CD4-positive, alpha-beta memory T cell (primary cell): ENCODE measurements at regions not wholly inside any gene's neighbourhood (a gene's known extent, or its start where the extent isn't known, plus 50 kb on each side); places are given as distances from the start of the nearest gene placed in this dataset.

Source experiments
- CTCF ChIA-PET: fragments of 350-600 bp; sonication (Branson Sonifier 250); formaldehyde crosslinking; loops from one replicate; lab custom pipeline; 2021; ENCODE audit warnings: inconsistent platforms; ENCODE audit not compliant: partially characterized antibody; lab: Charles Lee
- POLR2A ChIA-PET: fragments of 350-600 bp; sonication (Branson Sonifier 250); formaldehyde crosslinking; loops from one replicate; lab custom pipeline; 2021; ENCODE audit not compliant: partially characterized antibody; lab: Charles Lee
- DNase-seq, 5 donors: peaks; one replicate each; pipeline versions ENCODE4 v3.0.0 to v3.0.0-alpha.2; 2020 to 2022; ENCODE audit warnings: mixed read lengths in 1 of 5
- H3K27ac ChIP-seq: one replicate; pipeline ENCODE4 v1.7.0; 2013; ENCODE audit warnings: low read depth, low read length
- H3K27me3 ChIP-seq: 2 replicates; pipeline ENCODE4 v1.7.0; 2013; ENCODE audit warnings: mild to moderate bottlenecking, low read length, moderate library complexity; ENCODE audit not compliant: insufficient read depth
- H3K36me3 ChIP-seq: 2 replicates; pipeline ENCODE4 v1.7.0; 2013; ENCODE audit warnings: mild to moderate bottlenecking, low read length, moderate library complexity; ENCODE audit not compliant: insufficient read depth
- H3K4me1 ChIP-seq: 2 replicates; pipeline ENCODE4 v1.7.0; 2013; ENCODE audit warnings: mild to moderate bottlenecking, low read length, moderate library complexity; ENCODE audit not compliant: insufficient read depth
- H3K4me3 ChIP-seq, 2 donors: one replicate each; pipeline ENCODE4 v1.7.0; 2013; ENCODE audit warnings: low read length in 2 of 2, mild to moderate bottlenecking in 1 of 2
- H3K9me3 ChIP-seq, 2 donors: one replicate each; pipeline ENCODE4 v1.7.0; 2013; ENCODE audit warnings: low read length in 2 of 2, control low read depth in 1 of 2; ENCODE audit not compliant: control insufficient read depth in 1 of 2
- H3K27ac Mint-ChIP-seq, 7 donors: one replicate each; pipeline ENCODE4 v1.8.0; 2020 to 2021; ENCODE audit warnings: mixed read lengths in 7 of 7, mild to moderate bottlenecking in 6 of 7, inconsistent platforms in 3 of 7, moderate library complexity in 3 of 7
- H3K27me3 Mint-ChIP-seq, 2 donors: one replicate each; pipeline ENCODE4 v1.8.0; 2020 to 2021; ENCODE audit warnings: mixed read lengths in 2 of 2
- H3K36me3 Mint-ChIP-seq, 2 donors: one replicate each; pipeline ENCODE4 v1.8.0; 2020 to 2021; ENCODE audit warnings: mixed read lengths in 2 of 2, inconsistent platforms in 1 of 2, mild to moderate bottlenecking in 1 of 2
- H3K4me1 Mint-ChIP-seq, 4 donors: one replicate each; pipeline ENCODE4 v1.8.0; 2020 to 2021; ENCODE audit warnings: mixed read lengths in 4 of 4, mild to moderate bottlenecking in 1 of 4
- H3K4me3 Mint-ChIP-seq, 8 donors: one replicate each; pipeline ENCODE4 v1.8.0; 2020 to 2021; ENCODE audit warnings: mixed read lengths in 8 of 8, mild to moderate bottlenecking in 7 of 8, moderate library complexity in 6 of 8, inconsistent platforms in 3 of 8
- H3K9me3 Mint-ChIP-seq, 8 donors: one replicate each; pipeline ENCODE4 v1.8.0; 2020 to 2021; ENCODE audit warnings: mixed read lengths in 8 of 8, mild to moderate bottlenecking in 5 of 8, inconsistent platforms in 3 of 8, moderate library complexity in 1 of 8
- intact Hi-C: fragments of 100-400 bp; cut with micrococcal nuclease; formaldehyde crosslinking; loops from one replicate; pipeline ENCODE4 v1.15.1; 2023

DNA sequence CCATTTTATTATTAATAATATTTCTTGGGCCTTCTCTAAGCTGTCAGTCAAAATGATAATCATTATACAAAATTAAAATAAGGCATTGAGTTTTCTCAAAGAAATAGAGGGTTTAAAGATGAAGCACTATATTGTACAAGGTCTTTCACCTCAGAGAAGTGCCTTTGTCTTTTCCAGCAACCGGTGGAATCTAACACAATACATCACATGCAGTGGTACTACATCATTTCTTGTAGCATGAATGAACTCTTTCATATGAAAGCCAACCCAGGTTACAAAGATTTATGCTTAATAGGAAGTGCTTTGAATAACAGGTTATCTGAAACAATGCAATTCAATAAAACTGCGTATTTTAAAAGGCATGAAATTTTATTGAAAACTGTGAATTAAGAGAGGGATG, 1620.8 kb downstream of the PCDH9 start:
- H3K9me3 ChIP-seq: no peaks in the 10 kb centered on the region
- H3K27me3 ChIP-seq: no peaks in the 10 kb centered on the region
- no peaks in the 10 kb centered on the region for H3K27me3 Mint-ChIP-seq
- no peak overlapping the region for H3K4me3 Mint-ChIP-seq
- H3K27ac ChIP-seq: no peak overlapping the region
- ChIA-PET CTCF (no interaction called here), POLR2A (no interaction called here)
- no peak for DNase-seq
- intact Hi-C loops: no loop called here
- no peaks in the 10 kb centered on the region for H3K36me3 Mint-ChIP-seq
- no peak overlapping the region for H3K27ac Mint-ChIP-seq
- H3K36me3 ChIP-seq: no peaks in the 10 kb centered on the region
- H3K4me1 Mint-ChIP-seq: no peaks in the 10 kb centered on the region
- H3K4me1 ChIP-seq: no peaks in the 10 kb centered on the region
- peaks cover 2 to 19% (median 12%) of the 10 kb centered on the region in 8 donors for H3K9me3 Mint-ChIP-seq
- H3K4me3 ChIP-seq: no peak overlapping the region

DNA sequence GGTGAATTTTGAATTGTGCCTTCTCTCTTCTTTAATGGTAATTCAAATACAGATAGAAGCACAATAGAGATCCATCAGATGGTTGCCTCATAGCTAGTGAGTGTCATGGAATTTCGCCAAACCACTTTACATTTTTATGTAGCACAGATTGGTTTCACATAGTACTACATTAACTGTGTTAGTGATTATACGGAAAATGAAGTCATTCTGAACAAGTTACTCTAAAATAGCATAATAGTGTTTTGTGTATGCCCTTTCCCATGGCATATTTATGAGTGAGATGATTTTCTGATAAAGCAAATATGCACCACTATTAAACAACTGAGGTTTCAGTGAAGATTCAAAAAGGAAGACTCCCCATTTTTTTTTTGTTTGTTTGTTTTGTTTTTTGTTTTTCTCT, 1623.5 kb downstream of the PCDH9 start:
- ChIA-PET CTCF (no interaction called here), POLR2A (no interaction called here)
- Histone ChIP-seq H3K36me3 (no peaks in the 10 kb centered on the region), H3K4me3 (no peak overlapping the region), H3K4me1 (no peaks in the 10 kb centered on the region), H3K27me3 (no peaks in the 10 kb centered on the region), H3K27ac (no peak overlapping the region), H3K9me3 (no peaks in the 10 kb centered on the region)
- H3K9me3 Mint-ChIP-seq: peaks cover 4 to 27% (median 11%) of the 10 kb centered on the region in 8 donors
- H3K27ac Mint-ChIP-seq: no peak overlapping the region
- intact Hi-C loops: no loop called here
- H3K27me3 Mint-ChIP-seq: no peaks in the 10 kb centered on the region
- no peaks in the 10 kb centered on the region for H3K36me3 Mint-ChIP-seq
- no peak overlapping the region for H3K4me3 Mint-ChIP-seq
- no peaks in the 10 kb centered on the region for H3K4me1 Mint-ChIP-seq
- DNase-seq: no peak

GRCh38 chr13:65605396-65605795, 1624.7 kb downstream of the PCDH9 start:
- peaks cover 4 to 27% (median 10%) of the 10 kb centered on the region in 8 donors for H3K9me3 Mint-ChIP-seq
- intact Hi-C loops: no loop called here

DNA sequence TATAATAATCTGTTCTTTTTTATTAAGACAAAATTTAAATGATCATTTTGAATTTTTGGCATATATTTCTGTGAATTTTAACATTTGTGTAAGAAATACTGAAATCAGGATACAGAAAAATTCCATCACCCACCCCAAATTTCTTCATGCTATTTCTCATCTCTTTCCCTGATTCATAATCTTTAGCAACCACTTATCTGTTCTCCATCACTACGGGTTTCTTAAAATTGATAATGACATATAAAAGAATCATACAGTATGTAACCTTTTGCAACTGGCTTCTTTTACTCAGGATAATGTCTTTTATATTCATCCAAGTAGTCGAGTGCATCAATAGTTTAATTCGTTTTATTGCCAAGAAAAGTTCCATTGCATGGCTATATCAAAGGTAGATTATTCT, 1627.0 kb downstream of the PCDH9 start:
- peaks cover 4 to 23% (median 10%) of the 10 kb centered on the region in 8 donors for H3K9me3 Mint-ChIP-seq
- DNase-seq: no peak
- Histone ChIP-seq H3K36me3 (no peaks in the 10 kb centered on the region), H3K27me3 (no peaks in the 10 kb centered on the region), H3K4me1 (no peaks in the 10 kb centered on the region), H3K27ac (no peak overlapping the region), H3K9me3 (no peaks in the 10 kb centered on the region), H3K4me3 (no peak overlapping the region)
- H3K27ac Mint-ChIP-seq: no peak overlapping the region
- ChIA-PET CTCF (no interaction called here), POLR2A (no interaction called here)
- H3K36me3 Mint-ChIP-seq: no peaks in the 10 kb centered on the region
- H3K4me1 Mint-ChIP-seq: no peaks in the 10 kb centered on the region
- no peaks in the 10 kb centered on the region for H3K27me3 Mint-ChIP-seq
- no peak overlapping the region for H3K4me3 Mint-ChIP-seq
- intact Hi-C loops: no loop called here

More at GRCh38 chr13:65605396-65605795, 1624.7 kb downstream of the PCDH9 start:
- ChIA-PET POLR2A (no interaction called here), CTCF (no interaction called here)
- H3K9me3 ChIP-seq: no peaks in the 10 kb centered on the region
- no peak overlapping the region for H3K27ac ChIP-seq
- H3K4me3 Mint-ChIP-seq: no peak overlapping the region
- no peak overlapping the region for H3K4me3 ChIP-seq
- no peaks in the 10 kb centered on the region for H3K4me1 ChIP-seq
- no peaks in the 10 kb centered on the region for H3K4me1 Mint-ChIP-seq
- H3K36me3 Mint-ChIP-seq: no peaks in the 10 kb centered on the region
- no peaks in the 10 kb centered on the region for H3K36me3 ChIP-seq
- no peak for DNase-seq
- no peak overlapping the region for H3K27ac Mint-ChIP-seq
- no peaks in the 10 kb centered on the region for H3K27me3 Mint-ChIP-seq
- H3K27me3 ChIP-seq: no peaks in the 10 kb centered on the region

- DNase-seq: no peak
- Histone ChIP-seq H3K27ac (no peak overlapping the region), H3K27me3 (no peaks in the 10 kb centered on the region), H3K4me1 (no peaks in the 10 kb centered on the region), H3K4me3 (no peak overlapping the region), H3K36me3 (no peaks in the 10 kb centered on the region), H3K9me3 (no peaks in the 10 kb centered on the region)
- no peaks in the 10 kb centered on the region for H3K27me3 Mint-ChIP-seq
- CTCF ChIA-PET: no interaction called here
- POLR2A ChIA-PET: no interaction called here
- no peak overlapping the region for H3K27ac Mint-ChIP-seq
- H3K36me3 Mint-ChIP-seq: no peaks in the 10 kb centered on the region
- no peaks in the 10 kb centered on the region for H3K4me1 Mint-ChIP-seq
- H3K9me3 Mint-ChIP-seq: peaks cover 4 to 19% (median 10%) of the 10 kb centered on the region in 8 donors
- intact Hi-C loops: no loop called here
- H3K4me3 Mint-ChIP-seq: no peak overlapping the region
These were observed 1628.3 kb downstream of the PCDH9 start for GRCh38 chr13:65601855-65602254.

DNA sequence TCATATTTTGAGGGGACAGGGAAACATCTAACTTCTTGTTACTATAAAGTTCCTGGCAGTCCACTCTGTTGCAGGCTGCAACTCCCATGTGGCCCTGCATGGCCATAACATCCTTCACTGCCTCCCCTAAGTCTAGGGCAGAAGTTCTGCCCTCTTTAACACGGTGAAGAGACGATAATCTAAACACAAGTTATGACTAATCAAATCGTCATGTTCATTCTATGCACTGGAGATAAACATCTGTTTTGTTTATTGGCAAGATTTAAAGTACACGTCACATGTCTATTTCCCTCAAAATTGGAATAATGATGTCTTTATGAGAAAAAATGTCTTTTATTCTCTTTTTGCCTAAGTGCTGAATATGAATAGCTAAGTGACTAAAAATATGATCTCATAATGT, 1629.4 kb downstream of the PCDH9 start:
- no peaks in the 10 kb centered on the region for H3K27me3 Mint-ChIP-seq
- DNase-seq: no peak
- Histone ChIP-seq H3K4me3 (no peak overlapping the region), H3K4me1 (no peaks in the 10 kb centered on the region), H3K36me3 (no peaks in the 10 kb centered on the region), H3K27ac (no peak overlapping the region), H3K27me3 (no peaks in the 10 kb centered on the region), H3K9me3 (no peaks in the 10 kb centered on the region)
- H3K27ac Mint-ChIP-seq: no peak overlapping the region
- intact Hi-C loops: no loop called here
- H3K4me3 Mint-ChIP-seq: no peak overlapping the region
- H3K4me1 Mint-ChIP-seq: no peaks in the 10 kb centered on the region
- H3K36me3 Mint-ChIP-seq: no peaks in the 10 kb centered on the region
- ChIA-PET POLR2A (no interaction called here), CTCF (no interaction called here)
- H3K9me3 Mint-ChIP-seq: peaks cover 4 to 15% (median 10%) of the 10 kb centered on the region in 8 donors

DNA sequence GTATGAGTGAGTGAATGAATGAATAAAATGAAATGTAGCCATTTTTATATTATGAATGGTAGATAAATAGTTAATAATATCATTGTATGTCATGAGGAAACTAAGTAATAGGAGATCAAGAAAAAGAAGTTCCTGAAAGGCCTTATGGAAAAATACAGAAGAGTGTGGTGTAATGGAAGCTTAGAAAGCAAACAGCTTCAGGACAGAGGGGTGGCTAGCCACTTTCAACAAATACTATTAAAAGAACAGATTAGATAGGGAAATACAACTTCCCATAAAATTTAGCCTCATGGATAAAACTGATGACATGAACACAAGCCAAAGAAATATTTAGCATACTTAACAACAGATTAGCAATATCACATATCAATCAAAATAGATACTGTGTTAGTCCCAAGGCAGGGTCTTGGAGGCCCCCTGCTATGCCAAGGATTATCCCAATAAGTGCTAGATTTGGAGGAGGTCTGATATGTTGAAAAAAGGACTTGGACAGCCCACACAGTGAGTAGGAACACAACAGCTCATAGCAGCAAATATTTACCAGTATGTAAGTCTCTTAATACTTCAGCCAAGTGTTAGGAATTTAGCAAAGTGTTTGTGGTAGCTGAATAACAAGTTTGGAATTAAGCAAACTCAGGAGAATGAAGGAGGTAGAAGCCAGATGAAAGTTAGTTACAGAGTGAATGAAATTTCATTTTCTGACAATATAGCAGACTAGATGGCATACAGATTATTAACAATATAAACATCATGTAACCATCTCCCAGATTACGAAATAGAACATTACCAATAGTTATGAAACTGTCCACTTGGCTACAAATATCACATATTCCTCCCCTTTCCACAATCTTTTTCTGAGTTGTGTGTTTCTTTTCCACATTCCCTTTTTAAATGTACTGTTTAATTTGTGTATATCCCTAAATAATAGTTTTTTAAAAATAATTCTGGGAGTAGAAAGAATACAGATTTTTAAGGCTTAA, 1632.0 kb downstream of the PCDH9 start:
- H3K27me3 ChIP-seq: no peaks in the 10 kb centered on the region
- Mint-ChIP-seq H3K27ac (peak overlapping the region in 1 of 7 donors; percentile 20), H3K27me3 (no peaks in the 10 kb centered on the region), H3K9me3 (peaks cover under 1 to 10% (median 6%) of the 10 kb centered on the region in 8 donors), H3K4me1 (no peaks in the 10 kb centered on the region), H3K36me3 (no peaks in the 10 kb centered on the region), H3K4me3 (no peak overlapping the region)
- no peaks in the 10 kb centered on the region for H3K36me3 ChIP-seq
- H3K27ac ChIP-seq: no peak overlapping the region
- ChIA-PET POLR2A (no interaction called here), CTCF (no interaction called here)
- no peaks in the 10 kb centered on the region for H3K9me3 ChIP-seq
- intact Hi-C loops: no loop called here
- H3K4me1 ChIP-seq: no peaks in the 10 kb centered on the region
- no peak overlapping the region for H3K4me3 ChIP-seq
- no peak for DNase-seq
